Fibroblast of the conjunctiva (primary cell): ENCODE measurements at regions not wholly inside any gene's neighbourhood (a gene's known extent, or its start where the extent isn't known, plus 50 kb on each side); places are given as distances from the start of the nearest gene placed in this dataset.
"Not testable (repeated sequence)": the region's sequence is repeated elsewhere in the genome, so short reads cannot be mapped to it uniquely, and the experiment has no call there.

ENCODE experiments used
- DNase-seq: peaks from one replicate; pipeline ENCODE4 v3.0.0-alpha.2; 2010; ENCODE audit warnings: low read depth

GRCh38 chr15:66865622-66866611, 163.9 kb downstream of the SMAD6 start:
- DNase-seq = no peak

- DNase-seq = no peak
Observed at GRCh38 chr15:66866656-66867055, 164.6 kb downstream of the SMAD6 start.

DNA sequence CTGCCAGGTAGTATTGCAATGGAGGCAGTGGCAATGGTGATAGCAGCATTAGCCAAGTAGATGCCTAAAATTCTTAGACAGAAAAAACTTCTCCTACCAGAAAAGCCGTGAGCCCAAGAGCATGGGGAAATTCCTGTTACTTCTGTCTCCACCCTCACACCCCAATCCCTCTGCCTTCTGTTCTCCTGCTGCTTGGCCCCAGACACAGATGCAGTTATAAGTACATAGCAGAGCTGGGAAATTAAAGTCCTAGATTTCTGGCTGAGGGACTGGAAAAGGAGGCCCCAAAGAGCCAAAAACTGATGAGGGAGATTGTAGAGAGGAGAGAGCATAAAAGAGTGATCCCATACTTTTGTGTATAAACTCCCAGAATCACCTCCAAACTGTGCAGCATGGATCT, 166.9 kb downstream of the SMAD6 start:
- DNase-seq = no peak

DNA sequence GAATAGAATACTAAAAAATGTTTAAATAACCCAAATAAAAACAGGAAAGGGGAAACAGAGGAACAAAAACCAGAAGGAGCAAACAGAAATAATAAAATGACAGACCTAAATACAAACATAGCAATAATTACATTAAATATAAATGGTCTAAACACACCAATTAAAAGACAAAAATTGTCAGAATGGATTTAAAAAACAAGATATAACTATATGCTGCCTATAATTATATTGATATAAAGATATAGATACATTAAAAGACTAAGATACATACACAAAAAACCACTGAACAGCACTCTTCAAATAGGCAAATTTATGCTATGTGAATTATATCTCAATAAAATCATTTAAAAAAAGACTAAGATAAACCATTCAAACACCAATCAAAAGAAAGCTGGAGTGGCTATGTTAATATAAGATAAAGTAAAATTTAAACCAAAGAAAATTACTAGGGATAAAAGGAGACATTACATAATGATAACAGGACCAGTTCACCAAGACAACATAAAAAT, 168.9 kb downstream of the SMAD6 start:
- DNase-seq = no peak

- DNase-seq = no peak
Observed at GRCh38 chr15:66872405-66872804, 170.4 kb downstream of the SMAD6 start.

DNA sequence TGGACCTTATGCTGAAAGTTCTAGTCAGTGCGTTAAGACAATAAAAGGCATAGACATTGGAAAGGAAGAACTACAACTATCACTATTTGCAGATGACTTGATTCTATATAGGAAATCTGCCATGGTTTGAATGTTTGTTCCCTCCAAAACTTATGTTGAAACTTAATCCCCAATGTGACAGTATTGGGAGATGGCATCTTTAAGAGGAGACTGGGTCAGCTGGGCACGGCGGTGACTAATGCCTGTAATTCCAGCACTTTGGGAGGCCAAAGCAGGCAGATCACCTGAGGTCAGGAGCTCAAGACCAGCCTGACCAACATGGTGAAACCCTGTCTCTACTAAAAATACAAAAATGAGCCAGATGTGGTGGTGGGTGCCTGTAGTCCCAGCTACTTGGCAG, 171.3 kb downstream of the SMAD6 start:
- DNase-seq = not testable (repeated sequence)

DNA sequence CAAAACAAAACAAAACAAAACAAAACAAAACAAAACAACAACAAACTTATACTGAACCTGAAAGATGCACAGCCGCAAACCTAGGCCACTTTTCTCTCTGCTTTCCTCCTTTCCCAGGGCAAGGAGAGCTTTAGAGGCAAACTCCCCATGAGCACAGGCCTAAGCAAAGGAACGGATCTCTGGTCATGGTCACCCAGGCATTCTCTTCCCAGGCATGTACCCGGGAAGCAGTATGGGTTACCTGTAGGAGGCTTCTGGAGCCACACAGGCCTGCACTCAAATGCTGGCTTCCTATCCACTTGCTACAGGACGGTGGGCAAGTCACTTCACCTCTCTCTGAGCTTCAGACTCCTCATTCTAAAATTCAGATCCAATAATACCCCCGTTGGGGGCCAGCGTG, 171.8 kb downstream of the SMAD6 start:
- no peak for DNase-seq

DNA sequence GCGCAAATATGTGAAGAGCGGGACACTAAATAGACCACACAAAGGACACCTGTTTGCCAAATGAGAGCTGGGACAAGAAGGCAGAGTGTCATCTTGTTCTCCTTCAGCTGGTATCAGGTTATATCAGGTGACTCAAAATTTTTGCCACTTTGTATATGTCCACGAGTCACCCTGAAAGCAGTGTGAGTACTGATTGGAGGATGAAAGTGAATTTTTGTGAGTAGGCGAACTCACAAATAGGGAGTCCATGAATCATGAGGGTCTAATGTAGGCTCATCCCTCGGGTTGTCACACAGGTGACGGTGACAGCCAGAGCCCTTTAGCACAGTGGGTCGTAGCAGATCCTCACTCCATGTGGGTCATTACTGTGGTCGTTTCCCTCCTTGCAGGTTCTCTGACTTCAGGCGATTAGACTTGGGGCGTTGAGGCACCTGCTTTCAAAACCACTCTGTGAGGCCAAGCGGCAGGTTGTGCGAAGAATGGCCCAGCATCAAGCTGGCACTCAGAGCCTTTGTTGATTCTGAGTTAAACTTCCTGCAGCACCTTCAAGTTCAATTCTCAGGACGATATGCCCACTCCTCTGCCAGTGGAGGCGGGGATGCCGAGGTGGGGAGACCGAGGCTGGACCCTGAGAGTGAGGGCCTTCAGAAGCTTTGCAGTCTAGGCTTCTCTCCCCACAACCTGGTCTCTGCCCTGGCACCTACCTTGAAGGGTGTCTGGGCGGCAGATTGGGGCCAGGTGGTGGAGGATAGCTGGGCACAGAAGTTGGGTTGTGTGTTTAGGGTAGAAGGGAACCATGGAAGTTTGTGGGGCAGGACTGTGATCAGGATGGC, 173.8 kb downstream of the SMAD6 start:
- DNase-seq = no peak

- no peak for DNase-seq
Observed at GRCh38 chr15:66876421-66876730, 174.3 kb downstream of the SMAD6 start.

- DNase-seq = no peak
Observed at GRCh38 chr15:66876731-66877476, 174.9 kb downstream of the SMAD6 start.

- DNase-seq = no peak
Observed at GRCh38 chr15:66877477-66878271, 175.6 kb downstream of the SMAD6 start.

DNA sequence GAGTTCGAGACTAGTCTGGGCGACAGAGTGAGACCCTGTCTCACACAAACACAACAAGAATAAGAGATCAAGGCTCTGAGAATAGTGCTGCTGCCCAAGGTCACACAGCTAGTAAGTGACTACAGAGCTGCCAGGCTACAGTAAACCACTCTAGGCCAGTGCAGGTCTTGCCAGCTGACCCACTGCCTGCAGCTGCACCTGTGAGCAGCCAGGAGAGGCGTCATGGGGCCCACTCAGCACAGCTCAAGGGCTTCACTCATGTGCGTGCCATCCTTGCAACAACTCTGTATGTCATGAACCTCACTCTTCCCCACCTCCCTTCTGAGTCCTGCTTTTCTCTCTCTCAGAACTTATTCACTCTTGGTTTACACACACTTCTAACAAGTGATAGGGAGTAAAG, 176.7 kb downstream of the SMAD6 start:
- DNase-seq = no peak

GRCh38 chr15:66879531-66880368, 177.7 kb downstream of the SMAD6 start:
- DNase-seq = no peak

DNA sequence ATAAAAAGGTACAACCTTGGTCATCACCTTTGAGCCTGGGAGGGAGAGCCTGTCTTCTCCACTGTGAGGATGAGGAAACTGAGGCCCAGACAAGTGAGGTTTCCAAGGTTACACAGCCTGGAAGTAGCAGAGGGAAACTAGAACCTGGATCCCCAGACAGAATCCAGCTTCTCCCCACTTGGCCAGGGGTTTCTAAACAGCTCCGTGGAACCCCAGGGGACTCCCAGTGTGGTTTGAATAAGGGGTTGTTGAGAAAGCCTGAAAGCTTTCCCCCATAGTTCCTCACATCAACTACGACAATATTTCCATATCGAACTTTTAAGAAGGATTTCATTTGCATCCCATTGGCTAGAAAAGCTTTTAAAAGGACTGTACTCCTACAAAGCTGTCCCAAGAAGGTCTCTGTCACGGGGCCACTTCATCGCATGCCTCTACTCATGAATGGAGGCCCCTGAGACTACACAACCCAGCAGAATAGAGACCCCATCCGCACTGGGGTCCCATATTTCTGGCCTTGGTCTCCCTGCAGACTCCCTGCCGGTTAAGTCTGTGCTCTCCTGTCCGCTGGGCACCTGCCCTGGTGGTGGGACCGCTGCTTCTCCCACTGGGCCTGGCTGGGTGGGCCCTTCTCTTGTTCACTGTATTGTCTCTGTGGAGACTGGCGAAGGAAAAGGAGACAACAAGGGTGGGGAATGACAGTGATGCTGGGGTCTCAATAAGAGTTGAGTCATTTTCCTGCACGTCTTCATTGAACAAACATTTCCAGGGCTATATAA, 178.5 kb downstream of the SMAD6 start:
- no peak for DNase-seq

GRCh38 chr15:66881173-66881905, 179.3 kb downstream of the SMAD6 start:
- DNase-seq = no peak

- DNase-seq = peak; percentile 40
Observed at GRCh38 chr15:66882251-66883020, 180.4 kb downstream of the SMAD6 start.

GRCh38 chr15:66883284-66883911, 181.4 kb downstream of the SMAD6 start:
- peak; percentile 100 for DNase-seq
